Endothelial cell of umbilical vein (primary cell): ENCODE measurements at regions not wholly inside any gene's neighbourhood (a gene's known extent, or its start where the extent isn't known, plus 50 kb on each side); places are given as distances from the start of the nearest gene placed in this dataset.

Experiments used
- BruUV-seq: library from RNA; stranded (reverse); fragments of 400-500 nt; replicated peaks from 2 replicates; lab custom pipeline; 2021; lab: Mats Ljungman, UMichigan
- CTCF ChIA-PET: fragments of 300-600, 350-600 bp; sonication (Branson Sonifier 250); formaldehyde crosslinking; loops from one replicate; lab custom pipeline; 2021; ENCODE audit warnings: antibody characterized with exemption, inconsistent platforms; lab: Charles Lee
- POLR2A ChIA-PET: fragments of 300-600, 350-600 bp; sonication (Branson Sonifier 250); formaldehyde crosslinking; loops from one replicate; lab custom pipeline; 2021; ENCODE audit warnings: antibody characterized with exemption, inconsistent platforms; lab: Charles Lee
- DNase-seq: peaks from one replicate; pipeline ENCODE4 v3.0.0-alpha.2; 2011; ENCODE audit warnings: low read depth, low spot score
- FAIRE-seq: peaks from 2 replicates; lab custom pipeline; 2011; peaks lifted over from hg19 to GRCh38; lab: Jason Lieb, UNC
- H2AFZ ChIP-seq: 2 replicates; pipeline ENCODE4 v1.6.0; 2012; ENCODE audit warnings: low read depth, low read length, control low read depth, inconsistent platforms
- H3K27ac ChIP-seq: 2 replicates; pipeline ENCODE4 v1.5.1; 2011; ENCODE audit warnings: low read depth, mild to moderate bottlenecking, control low read depth, low read length, moderate library complexity; ENCODE audit not compliant: insufficient read depth
- H3K27me3 ChIP-seq, 2 experiments: 2 replicates each; pipeline versions ENCODE4 v1.6.0 to v1.6.1; 2011; ENCODE audit warnings: low read length in 2 of 2, mixed read lengths in 1 of 2; ENCODE audit not compliant: control insufficient read depth in 2 of 2, insufficient read depth in 2 of 2
- H3K36me3 ChIP-seq, 2 experiments: 2 replicates in 1 of 2; 3 replicates in 1 of 2; pipeline ENCODE4 v1.5.1; 2011; ENCODE audit warnings: low read length in 2 of 2, mild to moderate bottlenecking in 1 of 2, moderate library complexity in 1 of 2; ENCODE audit not compliant: control insufficient read depth in 2 of 2, insufficient read depth in 2 of 2; ENCODE audit errors: extremely low read depth in 1 of 2
- H3K4me1 ChIP-seq: 3 replicates; pipeline ENCODE4 v1.5.1; 2011; ENCODE audit warnings: mild to moderate bottlenecking, low read length; ENCODE audit not compliant: control insufficient read depth, insufficient read depth; ENCODE audit errors: extremely low read depth
- H3K4me2 ChIP-seq: 2 replicates; pipeline ENCODE4 v1.6.1; 2011; ENCODE audit warnings: low read length, control low read depth, mixed read lengths; ENCODE audit not compliant: insufficient read depth
- H3K4me3 ChIP-seq, 3 experiments: fragments of 200-600 bp in 1 of 3; sonication (generic), shearing (Covaris generic) in 1 of 3; replicated peaks in 1 of 3; 2 replicates each; pipeline ENCODE4 v1.5.1; 2011 to 2016; ENCODE audit warnings: control low read depth in 3 of 3, low read length in 3 of 3, mild to moderate bottlenecking in 2 of 3, inconsistent platforms in 1 of 3, low read depth in 1 of 3, moderate library complexity in 1 of 3; ENCODE audit not compliant: insufficient read depth in 1 of 3
- H3K79me2 ChIP-seq: 2 replicates; pipeline ENCODE4 v1.6.0; 2012; ENCODE audit warnings: low read length, inconsistent platforms; ENCODE audit not compliant: control insufficient read depth, insufficient read depth
- H3K9ac ChIP-seq: replicated peaks from 2 replicates; pipeline ENCODE3; 2011; ENCODE audit warnings: low read length, control low read depth; ENCODE audit not compliant: insufficient read depth; ENCODE audit errors: extremely low read depth
- H3K9me1 ChIP-seq: replicated peaks from 3 replicates; pipeline ENCODE4 v1.6.0; 2011; ENCODE audit warnings: mild to moderate bottlenecking, low read length; ENCODE audit not compliant: control insufficient read depth, insufficient read depth; ENCODE audit errors: extremely low read depth
- H3K9me3 ChIP-seq: replicated peaks from 2 replicates; pipeline ENCODE4 v1.5.1; 2012; ENCODE audit warnings: low read length, inconsistent platforms; ENCODE audit not compliant: control insufficient read depth, insufficient read depth
- H4K20me1 ChIP-seq: replicated peaks from 2 replicates; pipeline ENCODE3; 2011; ENCODE audit warnings: mild to moderate bottlenecking, low read length; ENCODE audit not compliant: control insufficient read depth, insufficient read depth; ENCODE audit errors: extremely low read depth
- CTCF ChIP-seq, 2 donors: IDR thresholded peaks; 1 replicate in 1 of 2; 2 replicates in 1 of 2; pipeline ENCODE4 v1.5.1; 2011; ENCODE audit warnings: low read length in 2 of 2, mild to moderate bottlenecking in 2 of 2, moderate library complexity in 2 of 2, control low read depth in 1 of 2, inconsistent platforms in 1 of 2, low read depth in 1 of 2; ENCODE audit not compliant: insufficient read depth in 1 of 2; ENCODE audit errors: extremely low read depth in 1 of 2
- EZH2 ChIP-seq: IDR thresholded peaks from 2 replicates; pipeline ENCODE4 v1.6.1; 2012; ENCODE audit warnings: borderline replicate concordance, low read depth, mild to moderate bottlenecking, moderate library complexity, low read length, inconsistent platforms; ENCODE audit not compliant: severe bottlenecking
- FOS ChIP-seq: IDR thresholded peaks from 2 replicates; pipeline ENCODE4 v1.6.1; 2011; ENCODE audit warnings: mild to moderate bottlenecking, low read length, moderate library complexity, borderline replicate concordance; ENCODE audit not compliant: insufficient read depth
- GATA2 ChIP-seq: IDR thresholded peaks from 2 replicates; pipeline ENCODE4 v1.7.0; 2011; ENCODE audit warnings: low read depth, mild to moderate bottlenecking, moderate library complexity, mixed read lengths, low read length; ENCODE audit not compliant: insufficient read length, insufficient read depth
- JUN ChIP-seq: IDR thresholded peaks from 2 replicates; pipeline ENCODE4 v1.6.1; 2011; ENCODE audit warnings: borderline replicate concordance, low read depth; ENCODE audit not compliant: insufficient read length, insufficient read depth
- MYC ChIP-seq: IDR thresholded peaks from one replicate; pipeline ENCODE4 v1.6.1; 2011; ENCODE audit warnings: mild to moderate bottlenecking, low read depth, low read length
- POLR2A ChIP-seq: IDR thresholded peaks from 2 replicates; pipeline ENCODE4 v1.6.1; 2012; ENCODE audit warnings: low read depth, mild to moderate bottlenecking, control low read depth, low read length
- POLR2AphosphoS5 ChIP-seq: IDR thresholded peaks from 2 replicates; pipeline ENCODE4 v1.6.1; 2012; ENCODE audit warnings: low read depth, mild to moderate bottlenecking, control low read depth, low read length, moderate library complexity; ENCODE audit not compliant: insufficient read depth
- dilution Hi-C: fragments of 300-500 bp; cut with MboI; formaldehyde crosslinking; loops from one replicate; pipeline ENCODE4 v1.15.0; 2019; ENCODE audit warnings: low sequenced_read_pairs; ENCODE audit not compliant: extremely low pct_ligation_motif_present
- intact Hi-C: fragments of 100-400 bp; cut with micrococcal nuclease; formaldehyde crosslinking; loops from one replicate; pipeline ENCODE4 v1.10.0; 2022
- TF ChIP-seq, protein P1 (sequence below): IDR thresholded peaks from 2 replicates; pipeline ENCODE4 v1.6.1; 2011; ENCODE audit not compliant: insufficient read depth, insufficient read length

GRCh38 chr1:25034736-25035522, 104.9 kb upstream of the RUNX3 start:
- intact Hi-C loops, result loop anchor here (5.0 kb wide), 1 partner anchor 172 kb away; no protein-coding TSS in a partner anchor
- TF ChIP-seq MYC (no peak), EZH2 (no peak), POLR2A (no peak), CTCF (IDR thresholded peaks at IDR 0.05; ENCODE audit: extremely low read depth in 1 of 2, insufficient read depth in 1 of 2, low read depth in 1 of 2, low read length in 2 of 2) (no peak), FOS (no peak), GATA2 (no peak), JUN (no peak), POLR2AphosphoS5 (no peak)
- TF ChIP-seq, protein P1, sequence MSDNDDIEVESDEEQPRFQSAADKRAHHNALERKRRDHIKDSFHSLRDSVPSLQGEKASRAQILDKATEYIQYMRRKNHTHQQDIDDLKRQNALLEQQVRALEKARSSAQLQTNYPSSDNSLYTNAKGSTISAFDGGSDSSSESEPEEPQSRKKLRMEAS, result no peak
- Histone ChIP-seq H3K9ac (no peak overlapping the region), H3K36me3 (no peaks in the 10 kb centered on the region), H3K9me3 (no peaks in the 10 kb centered on the region), H3K4me3 (no peak overlapping the region), H3K27ac (no peak overlapping the region), H2AFZ (no peak overlapping the region), H4K20me1 (no peaks in the 10 kb centered on the region), H3K4me2 (no peak overlapping the region), H3K27me3 (no peaks in the 10 kb centered on the region), H3K9me1 (no peaks in the 10 kb centered on the region), H3K79me2 (no peaks in the 10 kb centered on the region), H3K4me1 (no peaks in the 10 kb centered on the region)
- no peak for DNase-seq
- CTCF ChIA-PET, result interaction anchor here (0.6 kb wide), 1 partner anchor 84 kb away, joined by 3 read pairs; no protein-coding TSS in a partner anchor
- POLR2A ChIA-PET, result no interaction called here
- BruUV-seq, result no TSS peak
- no peak for FAIRE-seq
- dilution Hi-C loops, result no loop called here
